HG02763 (cell line): ENCODE measurements at regions not wholly inside any gene's neighbourhood (a gene's known extent, or its start where the extent isn't known, plus 50 kb on each side); places are given as distances from the start of the nearest gene placed in this dataset.
A peak's percentile ranks its signal among the peaks of the same experiment; 100 is the strongest.
"Not testable (repeated sequence)": the region's sequence is repeated elsewhere in the genome, so short reads cannot be mapped to it uniquely, and the experiment has no call there.

Source experiments
- ATAC-seq: cut with Tn5 transposase; IDR thresholded peaks from one replicate; pipeline ENCODE4 v1.9.1; 2021; ENCODE audit warnings: mild to moderate bottlenecking, moderate library complexity; ENCODE audit not compliant: unreplicated experiment

GRCh38 chr6:27178860-27179259 is 68.6 kb upstream of the PRSS16 start:
- ATAC-seq, result no peak

- ATAC-seq, result no peak
Measured at GRCh38 chr6:27183060-27183832, 64.3 kb upstream of the PRSS16 start.

- ATAC-seq, result no peak
Measured at GRCh38 chr6:27187231-27188060, 60.1 kb upstream of the PRSS16 start.

GRCh38 chr6:27188061-27188884 is 59.2 kb upstream of the PRSS16 start:
- peak; percentile 79 for ATAC-seq

- peak; percentile 74 for ATAC-seq
Measured at GRCh38 chr6:27188885-27189418, 58.5 kb upstream of the PRSS16 start.

- ATAC-seq, result no peak
Measured at GRCh38 chr6:27190126-27190525, 57.4 kb upstream of the PRSS16 start.

GRCh38 chr6:27194453-27194852 is 53.0 kb upstream of the PRSS16 start:
- not testable (repeated sequence) for ATAC-seq

GRCh38 chr6:27195547-27195946 is 52.0 kb upstream of the PRSS16 start:
- ATAC-seq, result not testable (repeated sequence)
